K562 (cell line): ENCODE measurements at regions not wholly inside any gene's neighbourhood (a gene's known extent, or its start where the extent isn't known, plus 50 kb on each side); places are given as distances from the start of the nearest gene placed in this dataset.
A peak's percentile ranks its signal among the peaks of the same experiment; 100 is the strongest.

Experiments
- ATAC-seq: fragments of 200-7000 bp; cut with Tn5 transposase; 3 replicates; pipeline ENCODE4 v1.9.1; 2020; ENCODE audit warnings: moderate library complexity
- BruUV-seq: library from RNA; stranded (reverse); fragments of 400-500 nt; replicated peaks from 2 replicates; lab custom pipeline; 2021; lab: Mats Ljungman, UMichigan
- CTCF ChIA-PET: fragments of 300-600 bp; formaldehyde crosslinking; extraction: SDS; loops from one replicate; lab custom pipeline; 2021; ENCODE audit warnings: low intra/inter-chr PET ratio; lab: Yijun Ruan, JAX
- POLR2A ChIA-PET: fragments of 300-600, 350-650 bp; sonication (Branson Sonifier 250); formaldehyde crosslinking; extraction: SDS; loops from one replicate; lab custom pipeline; 2021; ENCODE audit warnings: antibody characterized with exemption, inconsistent platforms; lab: Yijun Ruan, JAX
- DNase-seq, 4 experiments: peaks; one replicate each; pipeline versions ENCODE4 v3.0.0 to v3.0.0-alpha.2; 2011 to 2018; ENCODE audit warnings: low spot score in 3 of 4, mixed read lengths in 3 of 4; ENCODE audit errors: extremely low read depth in 1 of 4
- FAIRE-seq: peaks from 2 replicates; lab custom pipeline; 2011; peaks lifted over from hg19 to GRCh38; lab: Jason Lieb, UNC
- H2AFZ ChIP-seq: 2 replicates; pipeline ENCODE4 v1.6.0; 2011; ENCODE audit warnings: low read depth, low read length, control low read depth, inconsistent platforms
- H3K27ac ChIP-seq: fragments of 200-600 bp; 3 replicates; pipeline ENCODE4 v1.8.0; 2011; ENCODE audit warnings: low read depth, mild to moderate bottlenecking, control low read depth, inconsistent platforms, low read length, moderate library complexity, mixed read lengths; ENCODE audit errors: extremely low read depth
- H3K27me3 ChIP-seq, 2 experiments: fragments of 300-600 bp in 1 of 2; 2 replicates in 1 of 2; 3 replicates in 1 of 2; pipeline versions ENCODE4 v1.6.0 to v1.8.0; 2011; ENCODE audit warnings: inconsistent platforms in 2 of 2, low read length in 2 of 2, mild to moderate bottlenecking in 1 of 2, mixed read lengths in 1 of 2, moderate library complexity in 1 of 2; ENCODE audit not compliant: control insufficient read depth in 2 of 2, insufficient read depth in 2 of 2
- H3K36me3 ChIP-seq: fragments of 300-600 bp; 3 replicates; pipeline ENCODE4 v1.8.0; 2011; ENCODE audit warnings: mild to moderate bottlenecking, low read length, inconsistent platforms; ENCODE audit not compliant: control insufficient read depth, insufficient read depth
- H3K4me1 ChIP-seq, 2 experiments: fragments of 200-600 bp in 1 of 2; replicated peaks in 1 of 2; 2 replicates in 1 of 2; 3 replicates in 1 of 2; pipeline versions ENCODE4 v1.5.1 to v1.8.0; 2011; ENCODE audit warnings: inconsistent platforms in 2 of 2, low read length in 2 of 2, mild to moderate bottlenecking in 1 of 2, mixed read lengths in 1 of 2, moderate library complexity in 1 of 2; ENCODE audit not compliant: control insufficient read depth in 2 of 2, insufficient read depth in 2 of 2
- H3K4me2 ChIP-seq: 2 replicates; pipeline ENCODE4 v1.6.1; 2011; ENCODE audit warnings: low read length, control low read depth, inconsistent platforms, mixed read lengths; ENCODE audit not compliant: insufficient read depth
- H3K4me3 ChIP-seq: fragments of 200-600 bp; sonication (generic), shearing (Covaris generic); 2 replicates; pipeline ENCODE4 v1.5.1; 2016; ENCODE audit warnings: control low read depth, inconsistent platforms
- H3K79me2 ChIP-seq: fragments of 200-600 bp; 3 replicates; pipeline ENCODE4 v1.8.0; 2011; ENCODE audit warnings: low read length, inconsistent platforms; ENCODE audit not compliant: control insufficient read depth, insufficient read depth
- H3K9ac ChIP-seq, 2 experiments: 2 replicates each; pipeline versions ENCODE4 v1.6.0 to v1.6.1; 2011; ENCODE audit warnings: low read depth in 2 of 2, low read length in 2 of 2, control low read depth in 1 of 2, inconsistent platforms in 1 of 2, mild to moderate bottlenecking in 1 of 2, mixed read lengths in 1 of 2; ENCODE audit not compliant: insufficient read depth in 1 of 2
- H3K9me1 ChIP-seq: one replicate; pipeline ENCODE4 v1.6.0; 2011; ENCODE audit warnings: inconsistent platforms, mild to moderate bottlenecking, low read length, moderate library complexity; ENCODE audit not compliant: control insufficient read depth, insufficient read depth
- H3K9me3 ChIP-seq: replicated peaks from 2 replicates; pipeline ENCODE4 v1.5.1; 2011; ENCODE audit warnings: low read depth, low read length, inconsistent platforms; ENCODE audit not compliant: control insufficient read depth, insufficient read depth
- H4K20me1 ChIP-seq: replicated peaks from 2 replicates; pipeline ENCODE4 v1.6.1; 2011; ENCODE audit warnings: low read length, inconsistent platforms, mixed read lengths; ENCODE audit not compliant: control insufficient read depth, insufficient read depth
- CBFA2T3 ChIP-seq: fragments of 450-650 bp; IDR thresholded peaks from 2 replicates; pipeline ENCODE4 v1.6.1; 2017
- CBX8 ChIP-seq: fragments of 200-600 bp; sonication (generic); IDR thresholded peaks from 2 replicates; pipeline ENCODE4 v1.6.1; 2012; ENCODE audit warnings: borderline replicate concordance, mixed run types, low read depth, mild to moderate bottlenecking, moderate library complexity, mixed read lengths, low read length, control low read depth, inconsistent platforms; ENCODE audit not compliant: poor library complexity, severe bottlenecking; ENCODE audit errors: extremely low read depth
- HOMEZ ChIP-seq: fragments of 250-450 bp; sonication (Bioruptor Pico); IDR thresholded peaks from 2 replicates; pipeline ENCODE4 v1.4.0; 2020; ENCODE audit warnings: mild to moderate bottlenecking, moderate library complexity
- JUND ChIP-seq, 2 experiments: IDR thresholded peaks; 2 replicates in 1 of 2; 3 replicates in 1 of 2; pipeline ENCODE4 v1.6.1; 2011; ENCODE audit warnings: borderline replicate concordance in 2 of 2, low read depth in 2 of 2, low read length in 2 of 2, improper control_type of control experiment in 1 of 2, missing biosample characterization in 1 of 2, missing genetic modification characterization in 1 of 2, missing genetic modification reagents in 1 of 2
- PKNOX1 ChIP-seq: fragments of 450-650 bp; IDR thresholded peaks from 2 replicates; pipeline ENCODE4 v1.6.1; 2016
- RBM14 ChIP-seq: fragments of 200-400 bp; formaldehyde crosslinking; IDR thresholded peaks from 2 replicates; pipeline ENCODE4 v1.6.1; 2018; ENCODE audit warnings: low read depth, mild to moderate bottlenecking, low read length, moderate library complexity, borderline replicate concordance; ENCODE audit not compliant: insufficient read depth
- ZC3H4 ChIP-seq: sonication (generic); formaldehyde crosslinking; IDR thresholded peaks from 2 replicates; pipeline ENCODE4 v1.9.0; 2021; ENCODE audit warnings: missing genetic modification reagents, borderline replicate concordance
- ZNF263 ChIP-seq: sonication (generic); formaldehyde crosslinking; IDR thresholded peaks from 2 replicates; pipeline ENCODE4 v1.8.0; 2022; ENCODE audit warnings: mild to moderate bottlenecking, missing genetic modification reagents, borderline replicate concordance
- ZNF740 ChIP-seq, 3 experiments: fragments of 200-800 bp in 1 of 3; sonication (Bioruptor generic) in 1 of 3; sonication (generic) in 1 of 3; formaldehyde crosslinking in 1 of 3; IDR thresholded peaks; 2 replicates each; pipeline versions ENCODE4 v1.6.1 to v1.8.0; 2016 to 2022; ENCODE audit warnings: mild to moderate bottlenecking in 2 of 3, missing compliant biosample characterization in 2 of 3, missing genetic modification characterization in 2 of 3, missing genetic modification reagents in 1 of 3
- ZNF76 ChIP-seq: fragments of 250-450 bp; sonication (Bioruptor Pico); IDR thresholded peaks from 2 replicates; pipeline ENCODE4 v1.4.0; 2020; ENCODE audit warnings: mild to moderate bottlenecking, moderate library complexity, borderline replicate concordance
- WGBS: fragments of 100-300 bp; shearing (Covaris generic); methylation state at CpG from one replicate; pipeline ENCODE4 v1.1.6; 2016; ENCODE audit warnings: low coverage, mixed read lengths; ENCODE audit not compliant: insufficient coverage; ENCODE audit errors: missing lambda C conversion rate; 5-methylcytosine and 5-hydroxymethylcytosine counted together
- in situ Hi-C: fragments of 300-500 bp; cut with MboI; formaldehyde crosslinking; loops from 4 replicates; pipeline ENCODE4 v1.15.0; 2018; ENCODE audit warnings: inconsistent platforms, mixed read lengths
- intact Hi-C: fragments of 100-400 bp; cut with micrococcal nuclease; formaldehyde crosslinking; loops from 2 replicates; pipeline ENCODE4 v1.14.2; 2022
- TF ChIP-seq, protein P1 (sequence below): fragments of 450-650 bp; IDR thresholded peaks from 2 replicates; pipeline ENCODE4 v1.6.1; 2018; ENCODE audit warnings: mild to moderate bottlenecking, low read depth; ENCODE audit not compliant: partially characterized antibody
- TF ChIP-seq, protein P2 (sequence below): sonication (generic); formaldehyde crosslinking; IDR thresholded peaks from 2 replicates; pipeline ENCODE4 v1.8.0; 2022; ENCODE audit warnings: missing genetic modification reagents, mild to moderate bottlenecking, borderline replicate concordance

DNA sequence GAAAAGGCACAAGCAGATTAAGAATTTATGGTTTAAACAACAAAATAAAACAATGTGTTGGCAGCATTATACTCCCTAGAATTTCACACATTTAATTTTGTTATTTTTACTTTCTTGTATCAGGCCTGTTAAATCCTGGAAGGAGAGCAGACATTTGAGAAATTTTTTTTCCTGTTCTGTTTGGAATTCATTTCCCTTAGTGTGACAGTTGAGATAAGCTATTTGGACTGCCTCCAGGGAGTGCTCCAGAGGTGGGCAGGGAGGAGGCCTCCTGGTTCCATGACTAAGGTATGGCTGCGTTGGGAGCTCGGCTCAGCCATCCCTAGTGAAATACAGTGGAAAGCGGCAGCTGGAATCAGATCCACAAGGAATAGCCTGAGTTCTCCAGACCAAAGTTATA is 185.7 kb downstream of the KCNRG start (continued):
- TF ChIP-seq PKNOX1 (peak; percentile 41; the same call in 1 of the 2 replicates), ZNF263 (CRISPR knock-in tag) (peak; percentile 89), CBFA2T3 (peak; percentile 33; the same call in 1 of the 2 replicates)

DNA sequence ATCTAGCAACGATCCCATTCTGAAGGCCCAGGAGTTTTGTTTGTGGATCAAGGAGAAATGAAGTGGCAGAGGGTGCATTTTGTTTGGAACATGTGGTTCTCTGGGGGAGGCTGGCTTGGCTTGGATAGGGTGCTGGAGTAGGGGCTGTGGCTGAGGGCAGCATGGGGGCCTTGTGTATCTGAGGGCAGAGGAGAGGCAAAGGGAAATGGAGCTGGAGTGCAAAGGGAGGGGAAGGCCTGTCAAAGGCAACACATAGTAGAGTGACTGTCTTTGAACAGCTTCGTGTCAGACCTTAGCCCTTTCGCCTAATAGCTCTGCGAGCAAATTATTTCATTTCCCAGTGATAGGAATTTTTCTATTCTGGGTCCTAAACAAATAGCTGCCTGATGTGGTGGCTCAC is 187.2 kb downstream of the KCNRG start:
- Histone ChIP-seq H3K4me2 (no peak overlapping the region), H4K20me1 (no peaks in the 10 kb centered on the region; the same call in 1 of the 2 replicates), H3K4me3 (no peak overlapping the region), H3K36me3 (no peaks in the 10 kb centered on the region; the same call in 2 of the 3 replicates), H3K4me1 (peaks cover 11 to 36% of the 10 kb centered on the region in 2 experiments), H3K79me2 (peaks cover 29% of the 10 kb centered on the region), H3K9me1 (peaks cover 2% of the 10 kb centered on the region), H3K9ac (no peak overlapping the region; a peak in 1 of 4 replicates), H2AFZ (no peak overlapping the region), H3K9me3 (no peaks in the 10 kb centered on the region), H3K27ac (no peak overlapping the region), H3K27me3 (no peaks in the 10 kb centered on the region)
- DNase-seq (no peak), ATAC-seq (peak; percentile 22; the same call in 2 of the 3 replicates), FAIRE-seq (no peak)
- 63% methylated on average over 4 of the region's 4 CpGs for WGBS
- no TSS peak for BruUV-seq
- intact Hi-C loops (loop anchor here (10.0 kb wide), 1 partner anchor 712 kb away; no protein-coding TSS in a partner anchor), in situ Hi-C loops (no loop called here)
- ChIA-PET CTCF (no interaction called here), POLR2A (interaction anchor here (0.6 to 0.9 kb wide), 3 partner anchors 20 to 78 kb away, joined by 3 read pairs; no protein-coding TSS in a partner anchor)
- TF ChIP-seq, protein P1, sequence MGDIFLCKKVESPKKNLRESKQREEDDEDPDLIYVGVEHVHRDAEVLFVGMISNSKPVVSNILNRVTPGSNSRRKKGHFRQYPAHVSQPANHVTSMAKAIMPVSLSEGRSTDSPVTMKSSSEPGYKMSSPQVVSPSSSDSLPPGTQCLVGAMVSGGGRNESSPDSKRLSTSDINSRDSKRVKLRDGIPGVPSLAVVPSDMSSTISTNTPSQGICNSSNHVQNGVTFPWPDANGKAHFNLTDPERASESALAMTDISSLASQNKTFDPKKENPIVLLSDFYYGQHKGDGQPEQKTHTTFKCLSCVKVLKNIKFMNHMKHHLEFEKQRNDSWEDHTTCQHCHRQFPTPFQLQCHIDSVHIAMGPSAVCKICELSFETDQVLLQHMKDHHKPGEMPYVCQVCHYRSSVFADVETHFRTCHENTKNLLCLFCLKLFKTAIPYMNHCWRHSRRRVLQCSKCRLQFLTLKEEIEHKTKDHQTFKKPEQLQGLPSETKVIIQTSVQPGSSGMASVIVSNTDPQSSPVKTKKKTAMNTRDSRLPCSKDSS = no peak
- TF ChIP-seq HOMEZ (CRISPR knock-in tag) (no peak), RBM14 (no peak), CBX8 (no peak), JUND (IDR thresholded peaks at IDR 0.05; ENCODE audit: borderline replicate concordance, low read depth, low read length) (no peak), JUND (tag; IDR thresholded peaks at IDR 0.05; ENCODE audit: borderline replicate concordance, low read depth, low read length) (no peak), ZC3H4 (CRISPR knock-in tag) (no peak), ZNF76 (CRISPR knock-in tag) (no peak), ZNF740 (CRISPR knock-in tag; IDR thresholded peaks at IDR 0.05) (no peak), ZNF740 (tag; IDR thresholded peaks at IDR 0.05) (no peak)
- TF ChIP-seq, protein P2, sequence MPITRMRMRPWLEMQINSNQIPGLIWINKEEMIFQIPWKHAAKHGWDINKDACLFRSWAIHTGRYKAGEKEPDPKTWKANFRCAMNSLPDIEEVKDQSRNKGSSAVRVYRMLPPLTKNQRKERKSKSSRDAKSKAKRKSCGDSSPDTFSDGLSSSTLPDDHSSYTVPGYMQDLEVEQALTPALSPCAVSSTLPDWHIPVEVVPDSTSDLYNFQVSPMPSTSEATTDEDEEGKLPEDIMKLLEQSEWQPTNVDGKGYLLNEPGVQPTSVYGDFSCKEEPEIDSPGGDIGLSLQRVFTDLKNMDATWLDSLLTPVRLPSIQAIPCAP (CRISPR knock-in tag) = no peak
